HFFc6 (cell line): ENCODE measurements at regions not wholly inside any gene's neighbourhood (a gene's known extent, or its start where the extent isn't known, plus 50 kb on each side); places are given as distances from the start of the nearest gene placed in this dataset.
"Not testable (repeated sequence)": the region's sequence is repeated elsewhere in the genome, so short reads cannot be mapped to it uniquely, and the experiment has no call there.

Experiments used
- DNase-seq: peaks from one replicate; pipeline ENCODE4 v3.0.0-alpha.2; 2018
- H3K27ac Mint-ChIP-seq: 2 replicates; pipeline ENCODE4 v1.8.0; 2020; ENCODE audit warnings: mild to moderate bottlenecking, mixed read lengths
- H3K27me3 Mint-ChIP-seq: 2 replicates; pipeline ENCODE4 v1.8.0; 2021; ENCODE audit warnings: mild to moderate bottlenecking, moderate library complexity, mixed read lengths; ENCODE audit not compliant: insufficient read depth
- H3K36me3 Mint-ChIP-seq: 2 replicates; pipeline ENCODE4 v1.8.0; 2021; ENCODE audit warnings: low read depth, mixed read lengths
- H3K4me1 Mint-ChIP-seq: 2 replicates; pipeline ENCODE4 v1.8.0; 2020; ENCODE audit warnings: low read depth, mixed read lengths
- H3K4me3 Mint-ChIP-seq: 2 replicates; pipeline ENCODE4 v1.8.0; 2020; ENCODE audit warnings: mild to moderate bottlenecking, moderate library complexity, mixed read lengths
- H3K9me3 Mint-ChIP-seq: 2 replicates; pipeline ENCODE4 v1.8.0; 2020; ENCODE audit warnings: mild to moderate bottlenecking, mixed read lengths
- TF ChIP-seq, protein P1 (sequence below): fragments of 200-600 bp; sonication (generic); IDR thresholded peaks from 2 replicates; pipeline ENCODE4 v1.5.0; 2021; ENCODE audit warnings: antibody characterized with exemption, mild to moderate bottlenecking

DNA sequence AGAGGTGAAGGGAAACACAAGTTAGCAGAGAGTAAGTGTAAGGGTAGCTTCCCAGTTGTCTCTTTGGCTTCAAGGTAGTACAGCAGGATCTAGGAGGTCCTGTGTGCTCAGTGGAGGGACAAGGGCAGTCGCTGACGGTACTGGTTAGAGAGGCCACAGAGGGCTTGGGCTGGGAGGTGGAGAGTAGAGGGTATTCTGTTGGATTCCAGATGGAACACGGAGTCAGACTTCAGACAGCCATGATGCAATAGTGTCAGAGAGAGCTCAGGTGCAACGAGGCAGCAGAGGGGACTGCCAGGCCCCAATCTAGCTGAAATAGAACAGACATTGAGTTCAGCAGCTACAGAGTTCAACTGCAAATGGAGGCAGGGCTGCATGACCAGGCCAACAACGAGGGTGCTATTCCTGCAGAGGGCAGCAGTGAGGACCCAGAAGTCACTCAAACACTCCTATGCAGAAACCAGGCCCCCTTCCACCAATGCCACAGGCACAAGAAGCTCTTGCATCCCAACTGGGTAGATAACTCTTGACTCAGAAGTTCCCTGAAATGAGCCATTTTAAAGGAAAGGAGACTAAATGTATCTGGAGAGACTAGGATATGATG, 325.0 kb upstream of the ESRRG start:
- Mint-ChIP-seq H3K36me3 (no peaks in the 10 kb centered on the region), H3K27ac (no peak overlapping the region), H3K4me3 (no peak overlapping the region), H3K9me3 (peaks cover 62% of the 10 kb centered on the region), H3K4me1 (no peaks in the 10 kb centered on the region), H3K27me3 (no peaks in the 10 kb centered on the region; the same call in 1 of the 2 replicates)
- no peak for DNase-seq
- TF ChIP-seq, protein P1, sequence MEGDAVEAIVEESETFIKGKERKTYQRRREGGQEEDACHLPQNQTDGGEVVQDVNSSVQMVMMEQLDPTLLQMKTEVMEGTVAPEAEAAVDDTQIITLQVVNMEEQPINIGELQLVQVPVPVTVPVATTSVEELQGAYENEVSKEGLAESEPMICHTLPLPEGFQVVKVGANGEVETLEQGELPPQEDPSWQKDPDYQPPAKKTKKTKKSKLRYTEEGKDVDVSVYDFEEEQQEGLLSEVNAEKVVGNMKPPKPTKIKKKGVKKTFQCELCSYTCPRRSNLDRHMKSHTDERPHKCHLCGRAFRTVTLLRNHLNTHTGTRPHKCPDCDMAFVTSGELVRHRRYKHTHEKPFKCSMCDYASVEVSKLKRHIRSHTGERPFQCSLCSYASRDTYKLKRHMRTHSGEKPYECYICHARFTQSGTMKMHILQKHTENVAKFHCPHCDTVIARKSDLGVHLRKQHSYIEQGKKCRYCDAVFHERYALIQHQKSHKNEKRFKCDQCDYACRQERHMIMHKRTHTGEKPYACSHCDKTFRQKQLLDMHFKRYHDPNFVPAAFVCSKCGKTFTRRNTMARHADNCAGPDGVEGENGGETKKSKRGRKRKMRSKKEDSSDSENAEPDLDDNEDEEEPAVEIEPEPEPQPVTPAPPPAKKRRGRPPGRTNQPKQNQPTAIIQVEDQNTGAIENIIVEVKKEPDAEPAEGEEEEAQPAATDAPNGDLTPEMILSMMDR, result no peak

DNA sequence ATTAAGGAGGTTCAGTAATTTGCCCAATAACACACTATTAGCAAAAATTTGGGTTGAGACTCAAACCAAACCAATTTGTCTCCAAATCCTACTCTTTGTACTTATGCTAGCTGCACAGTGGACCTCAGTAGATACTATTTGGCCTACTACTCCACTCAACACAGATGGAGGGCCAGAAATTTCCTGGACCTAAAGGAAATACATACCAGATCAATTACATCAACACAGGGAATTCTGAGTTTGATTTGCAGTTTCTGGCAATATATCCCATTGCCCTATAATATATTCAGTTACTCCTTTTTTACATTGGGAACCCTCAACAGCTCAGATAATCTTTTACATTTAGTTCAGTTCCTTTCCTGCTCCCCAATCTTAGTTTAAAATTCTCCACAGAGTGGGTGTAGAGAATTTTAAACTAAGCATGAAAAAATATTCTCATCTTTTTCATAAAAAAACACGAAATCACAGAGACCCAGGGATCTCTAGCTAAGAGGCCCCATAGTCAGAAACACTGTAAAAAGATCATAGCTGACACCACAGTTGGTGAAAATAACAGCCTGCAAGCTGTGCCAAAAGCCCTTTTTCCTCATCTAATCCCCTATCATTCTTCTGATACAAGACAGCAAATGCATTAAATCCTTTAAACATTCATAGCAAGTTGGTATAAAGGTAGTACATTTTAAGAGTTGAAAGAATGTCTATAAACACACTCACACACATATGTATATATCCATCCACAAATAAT, 317.7 kb upstream of the ESRRG start:
- no peak overlapping the region for H3K27ac Mint-ChIP-seq
- DNase-seq, result no peak
- no peak overlapping the region for H3K4me3 Mint-ChIP-seq
- H3K9me3 Mint-ChIP-seq, result peaks cover 43% of the 10 kb centered on the region
- H3K4me1 Mint-ChIP-seq, result no peaks in the 10 kb centered on the region
- H3K36me3 Mint-ChIP-seq, result peaks cover 6% of the 10 kb centered on the region
- TF ChIP-seq, protein P1, result no peak
- no peaks in the 10 kb centered on the region for H3K27me3 Mint-ChIP-seq

DNA sequence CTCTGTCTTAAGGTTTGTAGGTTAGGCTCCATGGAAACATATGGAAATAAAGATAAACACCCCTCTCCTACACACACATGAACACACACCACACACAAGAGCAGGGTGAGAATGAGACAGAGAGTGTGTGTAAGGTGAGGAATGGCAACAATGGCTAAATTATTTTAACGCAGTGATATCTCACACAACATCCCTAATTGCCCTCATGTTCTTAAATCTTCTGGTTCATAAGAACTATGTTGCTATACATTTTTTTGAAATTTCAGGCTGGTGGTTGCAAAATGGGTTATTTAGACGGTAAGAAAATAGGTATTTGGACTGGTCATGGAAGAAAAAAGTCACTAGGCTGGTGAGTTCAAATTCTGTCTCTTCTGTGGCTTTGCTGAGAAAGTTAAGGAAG, 316.7 kb upstream of the ESRRG start:
- DNase-seq, result no peak
- peaks cover 6% of the 10 kb centered on the region for H3K36me3 Mint-ChIP-seq
- H3K27ac Mint-ChIP-seq, result no peak overlapping the region
- TF ChIP-seq, protein P1, result no peak
- no peaks in the 10 kb centered on the region for H3K27me3 Mint-ChIP-seq
- H3K4me3 Mint-ChIP-seq, result no peak overlapping the region
- no peaks in the 10 kb centered on the region for H3K4me1 Mint-ChIP-seq
- H3K9me3 Mint-ChIP-seq, result peaks cover 52% of the 10 kb centered on the region

DNA sequence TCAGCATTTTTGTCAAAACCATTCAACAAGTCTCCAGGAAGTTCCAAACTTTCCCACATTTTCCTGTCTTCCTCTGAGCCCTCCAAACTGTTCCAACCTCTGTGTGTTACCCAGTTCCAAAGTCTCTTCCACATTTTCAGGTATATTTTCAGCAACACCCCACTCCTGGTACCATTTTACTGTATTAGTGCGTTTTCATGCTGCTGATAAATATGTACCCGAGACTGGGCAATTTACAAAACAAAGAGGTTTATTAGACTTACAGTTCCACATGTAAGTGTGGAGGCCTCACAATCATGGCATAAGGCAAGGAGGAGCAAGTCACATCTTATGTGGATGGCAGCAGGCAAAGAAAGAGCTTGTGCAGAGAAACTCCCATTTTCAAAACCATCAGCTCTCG, 315.9 kb upstream of the ESRRG start:
- H3K4me1 Mint-ChIP-seq, DNase-seq, H3K4me3 Mint-ChIP-seq, H3K36me3 Mint-ChIP-seq, H3K27ac Mint-ChIP-seq, H3K27me3 Mint-ChIP-seq: not testable (repeated sequence)
- H3K9me3 Mint-ChIP-seq, result peaks cover 54% of the 10 kb centered on the region

GRCh38 chr1:217036757-217037156, 313.5 kb upstream of the ESRRG start:
- DNase-seq, result no peak
- TF ChIP-seq, protein P1, result no peak
- Mint-ChIP-seq H3K36me3 (peaks cover 6% of the 10 kb centered on the region), H3K4me3 (no peak overlapping the region), H3K27me3 (no peaks in the 10 kb centered on the region), H3K4me1 (no peaks in the 10 kb centered on the region), H3K27ac (no peak overlapping the region), H3K9me3 (peaks cover 48% of the 10 kb centered on the region)

DNA sequence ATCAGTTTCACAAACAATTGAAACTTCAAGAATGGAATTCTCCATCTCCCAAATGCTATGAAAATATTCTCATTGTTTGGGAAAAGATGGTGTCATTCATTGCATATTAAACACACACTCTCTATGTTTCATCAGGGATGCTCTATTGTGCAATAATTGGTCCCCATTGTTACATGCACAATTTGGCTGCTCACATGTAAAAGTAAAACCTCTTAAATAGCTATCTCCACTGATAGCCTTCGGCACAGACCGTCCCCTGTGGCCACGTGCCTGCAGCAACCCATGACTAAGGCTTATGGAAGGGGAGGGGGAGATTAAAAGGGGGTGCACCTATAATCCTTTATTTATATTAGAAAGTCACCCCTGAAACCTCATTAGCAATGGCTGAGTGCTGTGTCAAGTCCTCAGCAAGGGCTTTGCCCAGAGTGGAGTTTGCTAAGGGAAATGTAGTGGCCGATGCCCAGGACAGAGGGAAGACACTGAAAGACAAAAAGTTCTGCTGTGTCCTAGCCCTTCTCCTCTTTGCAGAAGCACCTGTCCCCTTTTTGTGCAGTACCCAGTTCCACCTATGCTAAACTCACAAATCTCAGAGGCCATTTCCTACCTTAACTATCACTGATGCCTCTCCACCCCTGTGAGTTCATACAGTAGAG, 309.6 kb upstream of the ESRRG start:
- H3K9me3 Mint-ChIP-seq, result peaks cover 40% of the 10 kb centered on the region
- TF ChIP-seq, protein P1, result no peak
- no peak for DNase-seq
- H3K27me3 Mint-ChIP-seq, result no peaks in the 10 kb centered on the region
- H3K27ac Mint-ChIP-seq, result no peak overlapping the region
- H3K4me1 Mint-ChIP-seq, result no peaks in the 10 kb centered on the region
- H3K36me3 Mint-ChIP-seq, result no peaks in the 10 kb centered on the region
- no peak overlapping the region for H3K4me3 Mint-ChIP-seq
